GM12864 (cell line): ENCODE measurements at regions not wholly inside any gene's neighbourhood (a gene's known extent, or its start where the extent isn't known, plus 50 kb on each side); places are given as distances from the start of the nearest gene placed in this dataset.
"Not testable (repeated sequence)": the region's sequence is repeated elsewhere in the genome, so short reads cannot be mapped to it uniquely, and the experiment has no call there.

ENCODE experiments used
- DNase-seq: peaks from one replicate; pipeline ENCODE4 v3.0.0-alpha.2; 2011; ENCODE audit warnings: low read depth
- H3K4me3 ChIP-seq: 2 replicates; pipeline ENCODE4 v1.5.1; 2011; ENCODE audit warnings: mild to moderate bottlenecking, low read depth, low read length, control low read depth
- TF ChIP-seq, protein P1 (sequence below): IDR thresholded peaks from 2 replicates; pipeline ENCODE4 v1.5.1; 2011; ENCODE audit warnings: low read depth, mild to moderate bottlenecking, moderate library complexity, low read length, control low read depth, inconsistent platforms; ENCODE audit errors: missing control alignments

DNA sequence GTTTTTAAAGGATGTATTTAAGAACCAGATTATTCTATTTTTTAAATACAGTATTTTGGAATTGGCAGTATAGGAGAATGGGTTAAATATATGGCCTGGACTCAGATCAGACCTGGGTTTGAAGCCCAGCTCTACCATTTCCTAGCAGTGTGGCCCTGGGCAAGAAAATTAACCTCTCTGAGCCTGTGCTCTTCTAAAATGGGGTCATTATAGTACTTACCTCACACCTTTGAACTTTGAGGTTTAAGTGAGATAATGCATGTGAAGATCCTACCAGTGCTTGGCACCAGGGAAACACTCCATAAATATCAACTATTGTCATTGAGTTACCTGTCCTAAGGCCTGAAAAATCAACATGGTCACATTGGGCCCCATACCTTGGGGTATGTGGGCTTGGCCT is 93.4 kb upstream of the WSB1 start:
- DNase-seq, result no peak

DNA sequence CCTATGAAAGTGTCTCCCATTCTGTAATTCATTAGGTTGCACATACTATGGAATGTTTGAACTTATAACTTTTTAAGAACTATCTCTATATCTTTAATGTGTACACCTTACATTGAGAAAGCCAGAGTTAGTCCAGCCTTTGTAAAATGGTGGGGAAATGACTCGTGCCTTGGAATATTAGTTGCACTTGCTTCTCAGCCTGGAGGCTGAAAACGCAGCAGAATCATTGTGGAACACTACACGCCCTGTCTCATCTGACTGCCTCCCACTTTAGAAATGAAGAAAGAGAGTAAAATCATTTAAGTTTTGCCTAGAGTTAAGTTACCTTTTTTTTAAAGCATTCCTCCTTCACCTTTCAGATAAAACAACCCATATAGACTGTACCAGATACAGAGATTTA is 90.7 kb upstream of the WSB1 start:
- TF ChIP-seq, protein P1, sequence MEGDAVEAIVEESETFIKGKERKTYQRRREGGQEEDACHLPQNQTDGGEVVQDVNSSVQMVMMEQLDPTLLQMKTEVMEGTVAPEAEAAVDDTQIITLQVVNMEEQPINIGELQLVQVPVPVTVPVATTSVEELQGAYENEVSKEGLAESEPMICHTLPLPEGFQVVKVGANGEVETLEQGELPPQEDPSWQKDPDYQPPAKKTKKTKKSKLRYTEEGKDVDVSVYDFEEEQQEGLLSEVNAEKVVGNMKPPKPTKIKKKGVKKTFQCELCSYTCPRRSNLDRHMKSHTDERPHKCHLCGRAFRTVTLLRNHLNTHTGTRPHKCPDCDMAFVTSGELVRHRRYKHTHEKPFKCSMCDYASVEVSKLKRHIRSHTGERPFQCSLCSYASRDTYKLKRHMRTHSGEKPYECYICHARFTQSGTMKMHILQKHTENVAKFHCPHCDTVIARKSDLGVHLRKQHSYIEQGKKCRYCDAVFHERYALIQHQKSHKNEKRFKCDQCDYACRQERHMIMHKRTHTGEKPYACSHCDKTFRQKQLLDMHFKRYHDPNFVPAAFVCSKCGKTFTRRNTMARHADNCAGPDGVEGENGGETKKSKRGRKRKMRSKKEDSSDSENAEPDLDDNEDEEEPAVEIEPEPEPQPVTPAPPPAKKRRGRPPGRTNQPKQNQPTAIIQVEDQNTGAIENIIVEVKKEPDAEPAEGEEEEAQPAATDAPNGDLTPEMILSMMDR, result no peak
- DNase-seq, result no peak
- no peak overlapping the region for H3K4me3 ChIP-seq

More for the DNA sequence above, 93.4 kb upstream of the WSB1 start:
- TF ChIP-seq, protein P1, result no peak
- no peak overlapping the region for H3K4me3 ChIP-seq

DNA sequence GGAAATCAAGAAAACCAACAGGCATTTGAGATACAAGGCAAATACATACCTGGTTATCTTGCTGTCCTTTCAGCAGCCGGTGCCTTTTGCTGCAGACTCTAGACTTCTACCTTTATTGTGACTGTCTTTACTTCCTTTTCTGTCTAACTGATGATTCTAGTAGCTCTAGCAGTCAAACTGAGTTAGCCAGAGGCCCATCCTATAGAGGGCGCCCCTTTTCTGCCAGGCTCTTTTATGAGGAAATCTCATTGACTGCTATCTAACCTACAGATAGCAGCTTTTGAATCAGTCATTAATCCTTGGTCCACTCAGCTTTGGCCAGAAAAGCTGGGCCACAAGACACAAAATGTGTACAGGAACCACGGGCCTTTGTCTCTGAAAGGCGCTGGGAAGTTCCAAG is 87.5 kb upstream of the WSB1 start:
- TF ChIP-seq, protein P1, result peak; percentile 60
- no peak for DNase-seq
- H3K4me3 ChIP-seq, result no peak overlapping the region

DNA sequence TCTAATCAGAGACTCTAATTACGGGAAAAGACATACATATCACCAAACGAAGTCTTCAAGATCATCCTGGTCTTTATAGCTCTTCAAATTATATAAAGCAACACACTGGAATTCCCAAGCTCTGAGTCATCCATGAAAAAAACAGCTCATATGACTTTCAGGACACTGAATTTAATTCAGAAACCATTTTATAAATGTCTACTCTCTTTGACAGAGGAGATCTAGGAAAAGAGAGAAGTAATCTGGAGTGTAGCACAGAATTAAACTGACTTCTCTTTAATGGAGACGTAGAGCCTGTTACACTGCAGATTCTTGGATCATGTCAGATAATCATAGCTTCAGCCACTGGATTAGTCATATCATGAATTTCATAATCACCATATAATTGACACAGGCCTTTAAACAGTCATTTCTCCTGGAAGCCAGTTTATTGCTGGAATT is 86.8 kb upstream of the WSB1 start:
- TF ChIP-seq, protein P1, result no peak
- no peak for DNase-seq
- no peak overlapping the region for H3K4me3 ChIP-seq

DNA sequence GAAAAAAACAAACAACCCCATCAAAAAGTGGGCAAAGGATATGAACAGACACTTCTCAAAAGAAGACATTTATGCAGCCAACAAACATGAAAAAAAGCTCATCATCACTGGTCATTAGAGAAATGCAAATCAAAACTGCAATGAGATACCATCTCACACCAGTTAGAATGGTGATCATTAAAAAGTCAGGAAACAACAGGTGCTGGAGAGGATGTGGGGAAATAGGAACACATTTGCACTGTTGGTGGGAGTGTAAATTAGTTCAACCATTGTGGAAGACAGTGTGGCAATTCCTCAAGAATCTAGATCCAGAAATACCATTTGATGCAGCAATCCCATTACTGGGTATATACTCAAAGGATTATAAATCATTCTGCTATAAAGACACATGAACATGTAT is 85.5 kb upstream of the WSB1 start:
- H3K4me3 ChIP-seq, DNase-seq: not testable (repeated sequence)

DNA sequence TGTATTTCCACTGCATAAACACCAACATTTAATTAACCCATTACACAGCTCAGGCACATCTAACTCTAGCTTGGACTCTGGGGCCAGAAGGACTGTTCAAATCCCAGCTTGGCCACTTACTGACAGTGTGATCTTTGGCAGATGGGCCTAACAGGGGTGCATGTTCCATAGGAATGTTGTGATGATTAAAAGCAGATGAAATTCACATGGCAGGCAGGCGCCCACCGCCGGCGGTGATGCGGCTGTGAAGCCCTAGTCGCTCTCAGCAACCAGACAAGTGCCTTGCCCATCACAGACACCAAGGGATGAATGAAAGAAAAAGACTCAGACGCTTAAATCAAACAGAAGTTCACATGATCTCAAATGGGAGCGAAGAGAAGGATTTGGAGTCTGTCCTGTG is 84.6 kb upstream of the WSB1 start:
- TF ChIP-seq, protein P1, result no peak
- H3K4me3 ChIP-seq, result no peak overlapping the region
- no peak for DNase-seq

DNA sequence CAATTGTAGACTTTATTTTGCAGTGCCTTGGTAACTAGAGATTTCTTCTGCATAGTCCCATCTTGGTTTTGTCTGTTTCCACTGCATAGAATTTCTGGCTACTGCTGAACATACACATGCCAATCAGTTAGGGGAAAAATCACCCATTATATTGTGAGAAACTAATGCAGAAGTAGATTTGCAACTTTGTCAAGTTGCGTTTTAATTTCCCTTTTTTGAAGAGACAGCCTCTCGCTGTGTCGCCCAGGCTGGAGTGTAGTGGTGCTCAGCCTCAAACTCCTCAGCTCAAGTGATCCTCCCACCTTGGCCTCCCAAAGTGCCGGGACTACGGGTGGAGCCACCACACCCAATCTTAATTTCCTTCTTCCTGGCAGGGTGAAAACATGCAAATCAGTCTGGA is 83.1 kb upstream of the WSB1 start:
- DNase-seq, H3K4me3 ChIP-seq: not testable (repeated sequence)

DNA sequence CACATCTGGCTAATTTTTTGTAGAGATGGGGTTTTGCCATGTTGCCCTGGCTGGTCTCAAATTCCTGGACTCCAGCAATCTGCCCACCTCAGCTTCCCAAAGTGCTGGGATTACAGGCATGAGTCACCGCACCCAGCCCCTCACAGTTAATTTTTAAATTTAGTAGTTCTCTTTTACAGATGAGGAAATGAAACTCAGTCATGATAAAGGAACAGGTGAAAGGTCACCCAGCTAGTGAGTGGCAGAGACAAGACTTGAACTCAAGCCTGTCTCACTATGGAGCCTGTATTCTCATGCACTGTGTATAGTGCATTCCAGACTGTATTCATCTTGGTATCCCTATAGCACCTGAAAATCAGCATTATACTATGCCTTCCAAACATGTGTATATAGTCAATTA is 77.1 kb upstream of the WSB1 start:
- TF ChIP-seq, protein P1, result no peak
- no peak overlapping the region for H3K4me3 ChIP-seq
- DNase-seq, result peak; percentile 42
